ENCODE measurements at regions not wholly inside any gene's neighbourhood (a gene's known extent, or its start where the extent isn't known, plus 50 kb on each side); places are given as distances from the start of the nearest gene placed in this dataset.

- TF ChIP-seq CTCF (conservative IDR thresholded peaks at IDR 0.05 in 1 of 2, IDR thresholded peaks at IDR 0.05 in 1 of 2; ENCODE audit: extremely low read depth in 1 of 2, insufficient read depth in 1 of 2, low read depth in 1 of 2, low read length in 2 of 2), result no peak
- TF ChIP-seq EZH2 (IDR thresholded peaks at IDR 0.05; ENCODE audit: borderline replicate concordance, low read length), result no peak
These were observed 134.6 kb upstream of the ASTN2 start for GRCh38 chr9:117549444-117549843.

Data from mammary epithelial cell (primary cell).